G401 (cell line): ENCODE measurements at regions not wholly inside any gene's neighbourhood (a gene's known extent, or its start where the extent isn't known, plus 50 kb on each side); places are given as distances from the start of the nearest gene placed in this dataset.

Experiments
- DNase-seq: peaks from one replicate; pipeline ENCODE4 v3.0.0-alpha.2; 2015; ENCODE audit warnings: low spot score
- in situ Hi-C: cut with HindIII; loops from 2 replicates; pipeline ENCODE4 v1.10.0; 2016; ENCODE audit warnings: low sequenced_read_pairs, mixed read lengths

DNA sequence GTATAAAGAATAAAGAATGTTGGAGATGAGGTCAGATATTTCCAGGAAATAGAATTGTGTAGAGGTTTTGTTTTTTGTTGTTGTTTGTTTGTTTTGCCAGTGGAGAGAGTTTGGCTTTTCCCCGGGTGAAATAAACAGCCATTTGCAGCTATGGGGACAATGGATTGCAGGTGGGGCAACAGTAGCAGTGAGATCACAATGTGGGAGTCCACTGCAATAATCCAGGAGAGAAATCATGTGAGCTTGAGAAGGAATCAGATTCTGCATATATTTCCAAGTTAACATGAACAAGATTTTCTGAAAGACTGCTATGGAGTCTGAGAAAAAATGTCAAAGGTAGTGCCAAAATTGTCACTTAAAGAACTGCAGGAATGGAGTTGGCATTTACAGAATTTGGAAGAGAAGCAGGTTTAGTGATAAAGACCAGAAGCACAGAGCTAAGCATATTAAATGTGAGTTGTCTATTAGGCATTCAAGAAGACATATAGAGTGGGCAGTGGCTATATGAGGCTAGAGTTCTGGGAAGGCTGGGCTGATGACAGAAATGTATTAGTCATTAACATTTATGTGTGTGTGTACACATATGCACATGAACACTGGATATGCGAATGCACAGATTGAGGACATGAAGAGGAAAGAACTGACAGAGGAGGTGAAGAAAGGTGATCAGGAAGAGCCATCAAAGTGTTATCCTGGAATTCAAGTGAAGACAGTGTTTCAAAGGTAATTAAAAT lies 729.6 kb upstream of the PTBP2 start:
- in situ Hi-C loops = no loop called here
- DNase-seq = no peak

DNA sequence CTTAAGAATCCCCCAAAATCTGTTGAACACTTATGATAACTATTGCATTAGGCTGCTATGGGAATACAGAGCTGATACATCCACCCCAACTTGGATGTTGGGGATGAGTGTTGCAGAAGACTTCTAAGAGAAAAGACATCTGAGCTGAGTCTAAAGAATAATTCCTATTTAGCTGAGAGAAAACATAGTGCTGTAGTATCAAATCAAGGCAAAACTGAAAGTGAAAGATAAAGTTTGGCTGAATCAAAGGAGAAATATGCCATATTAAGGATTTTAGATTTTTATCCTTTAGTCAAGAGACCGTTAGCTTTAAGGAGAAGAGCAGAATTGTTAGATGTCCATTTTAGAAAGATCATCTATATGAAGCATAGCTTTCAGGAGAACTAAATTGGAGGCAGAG lies 726.9 kb upstream of the PTBP2 start:
- DNase-seq = no peak

DNA sequence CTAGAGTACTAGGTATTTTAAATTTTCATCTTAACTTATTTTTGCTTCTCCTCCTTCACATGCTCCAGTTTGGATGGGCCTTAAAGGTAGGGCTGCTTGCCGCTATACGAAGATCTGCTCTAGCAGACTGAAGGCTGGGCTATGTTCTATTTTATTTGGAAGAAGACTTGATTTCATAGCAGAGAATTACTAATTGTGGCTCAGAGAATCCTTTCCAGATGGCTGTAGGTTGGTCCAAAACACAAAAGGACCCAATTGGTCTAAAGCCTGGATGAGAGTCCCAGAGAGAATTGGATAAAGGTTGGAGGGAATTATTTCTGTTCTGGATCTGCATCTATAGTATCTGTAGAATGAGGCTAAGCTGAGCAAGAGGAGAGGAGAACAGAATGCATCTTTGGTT lies 719.4 kb upstream of the PTBP2 start:
- in situ Hi-C loops = no loop called here
- DNase-seq = no peak

More for the DNA sequence above, 726.9 kb upstream of the PTBP2 start:
- in situ Hi-C loops = no loop called here

DNA sequence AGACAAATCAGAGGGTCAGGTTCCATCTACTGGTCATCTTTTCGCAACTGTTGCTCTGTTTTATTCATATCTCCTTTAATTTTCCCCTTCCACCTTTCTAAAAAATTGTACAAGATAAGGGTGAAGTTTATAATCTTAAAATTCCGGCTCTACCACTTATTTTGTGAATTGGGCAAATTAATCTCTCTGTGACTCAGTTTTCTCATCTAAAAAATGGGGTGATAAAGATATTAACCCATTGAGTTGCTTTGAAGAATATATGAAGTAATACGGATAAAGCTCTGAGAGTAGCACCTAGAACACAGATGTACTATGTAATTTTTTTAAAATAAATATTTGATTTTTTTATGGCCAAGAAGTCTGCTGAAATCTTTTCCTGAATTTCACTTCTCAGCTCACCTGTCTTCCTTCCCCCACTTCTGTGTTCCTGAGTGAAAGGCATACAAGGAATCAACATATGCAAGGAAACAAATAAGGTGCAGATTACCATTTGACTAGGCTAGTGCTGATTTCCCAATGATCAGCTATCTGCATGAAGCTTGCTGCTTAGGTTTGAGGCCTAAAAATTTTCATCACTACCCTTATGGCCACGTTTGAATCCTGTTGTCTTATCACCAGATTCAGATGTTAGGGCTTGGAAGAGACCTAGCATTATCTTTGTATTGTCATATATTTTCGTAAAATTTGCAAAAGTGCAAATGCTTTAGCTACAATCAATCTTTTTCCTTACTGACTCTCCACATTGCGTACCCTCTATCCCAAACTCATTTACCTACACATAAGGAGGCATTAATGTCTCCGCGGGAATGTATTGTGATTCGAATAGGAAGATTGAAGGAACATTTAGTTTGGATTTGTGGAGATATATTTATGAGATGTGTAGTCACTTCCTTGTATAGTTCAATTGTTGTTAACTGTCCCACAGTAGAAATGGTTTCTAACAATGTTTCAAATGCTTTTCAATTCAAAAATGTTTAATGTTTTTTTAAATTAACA lies 718.3 kb upstream of the PTBP2 start:
- DNase-seq = no peak
- in situ Hi-C loops = no loop called here

DNA sequence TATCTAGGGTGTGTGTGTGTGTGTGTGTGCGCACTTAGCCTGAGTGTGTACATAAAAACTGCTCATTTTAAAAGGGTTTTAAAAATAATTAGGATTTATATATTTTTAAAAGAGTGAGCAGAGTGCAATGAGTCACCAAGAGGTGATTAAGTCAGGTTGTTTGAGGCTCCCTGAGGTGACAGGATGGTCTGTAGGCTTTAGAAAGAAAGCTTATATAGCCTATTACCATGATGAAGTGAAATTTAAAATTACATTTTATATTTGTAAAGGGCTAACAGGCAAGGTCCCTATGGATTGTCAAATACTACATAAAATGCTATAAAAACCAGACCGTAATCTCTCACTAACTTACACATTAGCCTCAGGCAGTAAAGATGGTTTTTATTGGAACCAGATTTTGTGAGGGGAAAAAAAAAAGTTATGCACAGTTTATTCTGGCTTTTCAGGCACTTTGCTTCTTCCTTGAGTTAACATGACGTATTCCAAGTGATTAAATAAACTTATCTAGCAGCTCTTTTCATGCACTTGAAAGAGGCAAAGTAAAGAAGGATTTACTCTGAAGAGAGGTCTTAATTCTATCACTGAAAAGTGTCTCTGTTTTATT lies 711.7 kb upstream of the PTBP2 start:
- in situ Hi-C loops = no loop called here
- DNase-seq = no peak

DNA sequence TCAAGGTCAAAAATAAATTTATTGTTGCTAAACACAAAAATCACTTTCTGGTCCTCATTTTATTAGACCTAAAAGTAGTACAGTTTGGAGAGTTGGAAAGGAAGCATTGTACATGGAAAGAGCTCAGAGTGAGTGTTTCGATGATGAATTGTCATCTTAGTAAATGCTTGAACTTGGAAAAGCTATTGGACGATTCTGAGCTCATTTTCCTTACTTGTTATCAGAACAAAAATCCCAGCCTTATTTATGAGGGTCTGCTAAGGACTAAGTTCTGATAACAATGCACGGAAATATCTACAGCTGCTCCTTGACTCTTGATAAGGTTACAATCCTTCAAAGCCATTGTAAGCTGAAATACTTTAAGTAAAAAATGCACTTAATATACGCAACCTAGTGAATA lies 710.0 kb upstream of the PTBP2 start:
- in situ Hi-C loops = no loop called here
- no peak for DNase-seq

DNA sequence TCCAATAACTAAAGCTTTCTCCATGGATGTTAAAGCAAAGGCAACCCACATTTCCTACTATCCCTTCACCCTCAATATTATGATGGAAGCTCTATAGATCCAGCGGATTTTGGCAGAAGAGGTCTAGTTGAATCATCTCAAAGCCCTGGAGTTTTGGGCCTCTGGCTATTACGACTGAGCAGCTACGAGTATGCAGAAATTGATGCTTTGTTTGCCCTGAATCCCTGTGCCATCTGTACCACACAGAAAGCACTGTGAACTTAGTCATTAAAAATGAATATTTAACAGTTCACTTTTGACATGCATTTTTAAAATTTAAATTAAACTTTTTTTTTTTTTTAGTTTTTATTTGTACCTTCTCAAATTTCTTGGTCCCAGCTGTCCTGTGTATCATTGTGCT lies 705.4 kb upstream of the PTBP2 start:
- no peak for DNase-seq
- in situ Hi-C loops = no loop called here

DNA sequence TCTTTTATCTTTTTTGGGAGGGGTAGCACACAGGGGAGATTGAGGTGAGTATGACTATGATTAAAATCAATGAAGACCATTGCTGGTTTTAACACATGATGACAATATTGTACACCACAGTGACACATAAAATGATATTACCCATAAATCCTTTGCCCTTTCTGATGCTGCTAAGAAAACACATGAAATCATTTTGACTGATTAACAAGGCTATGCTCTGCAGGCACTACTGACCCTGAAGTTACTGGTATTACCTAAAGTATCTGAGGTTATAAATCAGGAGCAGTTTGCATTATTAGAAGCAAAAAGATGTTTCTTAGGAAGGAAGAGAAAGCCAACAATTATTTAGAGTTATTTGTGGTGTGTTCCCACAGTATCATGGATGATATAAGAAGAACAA lies 701.2 kb upstream of the PTBP2 start:
- no peak for DNase-seq
- in situ Hi-C loops = no loop called here

DNA sequence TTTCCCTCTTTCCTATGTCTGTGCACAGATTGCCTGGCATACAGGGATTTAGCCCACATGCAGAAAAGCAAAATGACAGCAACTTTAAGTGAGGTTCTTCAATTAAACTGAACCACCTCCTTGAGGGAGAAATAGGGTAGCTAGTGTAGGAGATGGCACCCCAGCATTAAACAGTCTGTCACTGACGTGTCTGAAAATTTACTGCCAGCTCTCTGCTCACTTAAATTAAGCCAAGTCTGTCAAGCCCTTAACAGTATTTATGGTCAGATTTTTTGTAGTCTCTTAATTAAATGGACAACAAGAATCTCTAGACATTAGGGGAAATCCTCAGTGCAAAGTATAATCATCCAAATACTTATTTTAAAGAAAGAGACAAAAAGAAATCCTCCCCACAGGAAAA lies 696.5 kb upstream of the PTBP2 start:
- DNase-seq = no peak
- in situ Hi-C loops = no loop called here

DNA sequence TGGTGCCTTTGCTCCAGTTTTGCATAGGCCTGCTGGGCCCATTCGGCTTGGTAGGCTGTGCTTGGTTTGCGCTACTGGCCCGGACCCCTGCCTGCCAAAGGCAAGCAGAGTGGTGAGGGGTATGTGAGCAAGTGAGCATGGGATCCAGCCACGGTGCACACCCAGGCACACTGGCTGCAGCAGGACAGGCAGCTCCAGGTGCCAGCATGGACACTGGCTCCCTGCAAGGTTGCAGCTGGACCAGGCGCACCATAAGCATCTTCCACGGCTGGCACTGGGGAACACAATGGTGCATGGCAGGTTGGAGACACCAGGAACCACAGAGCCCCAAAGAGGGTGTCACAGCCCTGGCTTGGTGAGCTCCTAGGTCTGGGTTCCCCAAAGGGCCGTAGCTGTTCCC lies 693.5 kb upstream of the PTBP2 start:
- DNase-seq = no peak
- in situ Hi-C loops = no loop called here

DNA sequence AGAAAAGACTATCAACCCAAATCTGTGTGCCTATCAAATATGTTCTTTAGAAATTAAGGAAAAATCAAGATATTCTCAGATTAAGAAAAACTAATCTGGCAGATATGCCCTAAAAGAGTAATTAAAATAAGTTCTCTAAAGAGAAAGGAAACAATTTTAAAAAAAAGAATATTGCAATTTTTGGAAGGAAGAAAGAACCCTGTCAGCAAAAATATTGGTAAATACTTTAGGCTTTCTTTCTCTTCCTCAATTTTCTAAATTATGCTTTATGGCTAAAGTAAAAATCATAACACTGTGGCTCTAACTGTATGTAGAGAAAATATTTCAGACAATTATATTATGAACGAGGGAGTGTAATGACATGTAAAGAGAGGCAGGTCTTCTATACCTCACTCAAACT lies 691.3 kb upstream of the PTBP2 start:
- in situ Hi-C loops = no loop called here
- DNase-seq = no peak

DNA sequence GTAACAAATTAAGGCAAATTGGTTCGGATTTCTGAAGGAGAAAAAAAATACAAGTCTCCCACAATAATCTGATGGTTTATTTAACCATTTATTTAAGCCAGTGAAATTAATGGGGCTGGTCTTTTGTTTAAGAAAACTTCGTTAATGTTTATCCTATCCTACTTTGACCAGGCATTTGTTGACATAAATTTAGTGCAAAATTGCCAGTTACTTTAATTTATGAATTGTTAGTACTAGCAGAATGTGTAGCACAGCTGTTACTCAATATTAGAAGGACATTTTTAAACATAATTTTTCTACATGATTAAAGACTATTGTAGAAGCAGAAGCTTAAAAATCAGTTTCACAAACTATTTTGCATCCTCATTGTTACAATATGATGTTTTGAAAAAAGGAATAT lies 687.6 kb upstream of the PTBP2 start:
- no peak for DNase-seq
- in situ Hi-C loops = no loop called here

DNA sequence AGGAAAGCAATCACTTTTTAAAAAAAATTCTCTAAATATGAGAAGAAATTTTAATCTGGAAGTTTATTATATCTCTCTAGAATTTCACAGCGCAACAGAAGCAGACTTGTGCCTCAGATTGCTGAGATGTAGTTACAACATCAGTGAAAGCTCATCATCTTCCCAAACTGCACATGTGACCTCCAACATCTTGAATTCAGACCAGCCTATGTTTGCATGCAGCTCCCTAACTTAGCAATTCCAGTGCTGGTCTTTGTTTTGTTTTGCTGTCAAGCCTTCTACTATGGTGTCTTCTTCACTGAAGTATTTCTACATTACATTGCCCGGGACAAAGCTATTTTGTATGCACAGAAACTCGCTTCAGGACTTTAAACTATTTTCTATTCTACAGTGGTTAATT lies 684.8 kb upstream of the PTBP2 start:
- DNase-seq = no peak
- in situ Hi-C loops = no loop called here

DNA sequence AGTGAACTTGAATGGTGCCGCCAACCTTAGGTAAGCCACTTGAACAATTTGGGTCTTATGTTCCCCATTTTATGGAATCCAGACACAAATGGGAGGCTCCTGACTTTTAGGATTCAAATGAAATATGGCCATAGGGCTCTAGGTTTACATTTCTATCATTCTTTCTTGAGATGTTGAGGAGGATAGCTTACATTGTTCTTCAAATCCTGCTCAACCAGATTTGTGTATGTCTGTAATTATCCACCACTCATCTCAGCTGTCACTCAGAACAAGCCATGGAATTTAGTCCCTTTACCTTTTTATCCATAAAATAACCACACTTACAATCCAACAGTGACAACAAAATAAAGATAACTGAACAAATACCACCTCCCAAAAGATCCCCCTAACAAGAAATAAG lies 682.9 kb upstream of the PTBP2 start:
- in situ Hi-C loops = no loop called here
- DNase-seq = no peak

DNA sequence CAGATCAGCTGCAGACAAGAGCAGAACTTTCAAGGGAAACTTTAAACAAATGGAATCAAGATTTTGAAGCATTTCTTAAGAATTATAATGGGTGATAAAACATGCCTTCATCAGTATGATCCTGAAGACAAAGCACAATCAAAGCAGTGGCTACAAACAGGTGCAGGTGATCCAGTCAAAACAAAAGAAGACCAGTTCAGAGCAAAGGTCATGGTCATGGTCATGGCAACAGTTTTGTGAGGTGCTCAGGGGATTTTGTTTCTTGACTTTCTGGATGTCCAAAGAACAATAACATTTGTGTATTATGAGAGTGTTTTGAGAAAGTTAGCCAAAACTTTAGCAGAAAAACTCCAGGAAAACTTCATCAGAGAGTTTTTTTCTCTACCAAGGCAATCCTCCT lies 681.7 kb upstream of the PTBP2 start:
- in situ Hi-C loops = no loop called here
- DNase-seq = no peak

DNA sequence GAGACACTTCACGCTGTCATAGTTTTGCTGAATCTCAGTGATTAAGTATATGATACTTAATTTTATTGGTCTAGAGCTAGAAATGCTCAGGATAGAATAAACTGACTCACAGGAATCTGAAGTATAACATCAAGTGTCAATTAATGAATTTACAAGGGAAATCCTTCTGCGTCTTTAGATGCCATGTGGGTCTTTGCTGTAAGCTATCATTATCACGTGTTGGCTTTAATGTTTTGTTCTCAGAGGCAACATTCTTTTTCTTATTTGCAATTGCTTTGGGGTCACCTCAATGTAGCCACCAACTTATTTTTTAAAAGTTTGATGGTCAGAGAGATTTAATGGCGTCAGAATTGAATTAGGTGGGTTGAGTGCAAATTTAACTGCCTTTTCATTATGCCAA lies 680.1 kb upstream of the PTBP2 start:
- in situ Hi-C loops = no loop called here
- DNase-seq = no peak

DNA sequence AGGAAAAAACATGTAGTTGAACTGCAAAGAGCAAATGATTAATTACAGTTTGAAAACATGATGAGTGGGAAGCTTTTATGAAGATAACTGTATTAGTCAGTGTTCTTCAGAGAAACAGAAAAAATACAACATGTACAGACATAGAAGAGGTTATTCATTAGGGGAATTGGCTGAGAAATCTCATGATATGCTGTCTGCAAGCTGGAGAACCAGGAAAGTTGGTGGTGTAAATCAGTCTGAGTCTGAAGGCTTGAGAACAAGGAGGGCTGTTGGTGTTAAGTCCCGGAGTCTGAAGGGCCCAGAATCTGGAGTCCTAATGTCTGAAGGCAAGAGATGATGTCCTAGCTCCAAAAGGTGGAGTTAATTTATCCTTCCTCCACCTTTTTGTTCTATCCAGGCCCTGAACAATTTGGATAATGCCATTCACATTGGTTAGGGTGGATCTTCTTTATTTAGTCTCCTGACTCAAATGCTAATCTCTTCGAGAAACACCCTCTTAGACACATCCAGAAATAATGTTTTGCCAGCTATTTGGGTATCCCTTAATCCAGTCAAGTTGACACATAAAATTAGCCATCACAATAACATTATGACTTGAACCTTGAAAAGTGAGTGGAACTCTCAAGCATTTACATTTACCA lies 672.9 kb upstream of the PTBP2 start:
- in situ Hi-C loops = no loop called here
- DNase-seq = no peak

DNA sequence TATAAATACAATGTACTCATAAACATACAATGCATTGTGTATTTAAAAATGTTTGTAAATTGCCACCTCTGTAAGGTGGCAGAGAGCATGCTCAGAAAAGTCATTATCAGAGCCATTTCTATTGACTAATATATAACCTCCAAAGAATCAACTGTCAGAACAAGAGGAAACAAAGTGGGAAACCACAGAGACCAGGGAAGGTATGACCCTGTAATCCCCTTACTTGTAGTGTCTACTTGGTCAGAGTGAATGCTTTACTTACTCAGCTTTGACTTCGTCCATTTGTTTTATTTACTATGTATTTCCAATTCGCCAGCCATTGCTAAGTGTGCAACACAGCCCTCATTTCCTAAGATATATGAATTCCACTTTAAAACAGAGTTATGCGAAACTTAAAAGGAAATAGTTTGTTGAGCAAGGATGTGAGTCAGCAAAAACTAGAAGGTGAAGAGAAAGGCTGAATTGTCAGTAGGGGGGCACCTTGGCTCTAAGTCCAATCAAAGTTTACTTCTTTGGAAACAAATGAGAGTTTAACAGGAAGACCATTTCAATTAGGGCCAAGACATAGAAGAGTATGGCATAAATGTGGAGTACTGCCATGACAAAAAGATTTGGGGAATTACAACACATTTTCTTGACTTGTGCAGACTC lies 671.7 kb upstream of the PTBP2 start:
- DNase-seq = no peak
- in situ Hi-C loops = no loop called here

DNA sequence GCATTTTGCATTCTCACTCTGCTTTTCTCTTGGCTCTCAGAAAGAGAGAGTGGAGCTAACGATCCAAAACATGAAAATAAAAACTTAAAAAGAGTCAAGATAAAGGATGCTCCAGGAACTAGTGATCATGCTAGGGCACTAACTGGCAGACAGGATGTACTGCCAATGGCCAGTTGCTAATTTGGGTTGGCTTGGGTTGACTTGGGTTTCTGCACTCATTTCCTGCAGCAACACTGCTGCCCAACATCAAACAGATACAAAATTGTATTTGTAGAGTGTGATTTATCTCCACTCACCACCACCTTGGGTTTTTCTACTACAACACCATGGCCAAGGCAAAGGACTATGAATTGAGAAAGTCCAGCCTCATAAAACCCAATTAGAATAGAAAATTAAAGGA lies 662.3 kb upstream of the PTBP2 start:
- in situ Hi-C loops = no loop called here
- DNase-seq = no peak
